Ectodermal cell (in vitro differentiated cells): ENCODE measurements at regions not wholly inside any gene's neighbourhood (a gene's known extent, or its start where the extent isn't known, plus 50 kb on each side); places are given as distances from the start of the nearest gene placed in this dataset.

Source experiments
- H3K27ac ChIP-seq: 2 replicates; pipeline ENCODE4 v1.7.0; 2013; ENCODE audit warnings: mild to moderate bottlenecking, low read depth, low read length; ENCODE audit not compliant: insufficient read depth, poor library complexity, severe bottlenecking
- H3K27me3 ChIP-seq: 2 replicates; pipeline ENCODE4 v1.7.0; 2013; ENCODE audit warnings: mild to moderate bottlenecking, low read length; ENCODE audit not compliant: insufficient read depth, control insufficient read depth, poor library complexity, severe bottlenecking
- H3K36me3 ChIP-seq: one replicate; pipeline ENCODE4 v1.7.0; 2013; ENCODE audit warnings: low read length; ENCODE audit not compliant: control insufficient read depth, insufficient read depth
- H3K4me1 ChIP-seq: one replicate; pipeline ENCODE4 v1.7.0; 2013; ENCODE audit warnings: low read length; ENCODE audit not compliant: control insufficient read depth, insufficient read depth
- H3K4me3 ChIP-seq: 2 replicates; pipeline ENCODE4 v1.7.0; 2013; ENCODE audit warnings: low read depth, low read length, control low read depth; ENCODE audit not compliant: insufficient read depth
- H3K9me3 ChIP-seq: 2 replicates; pipeline ENCODE4 v1.7.0; 2013; ENCODE audit warnings: mild to moderate bottlenecking, low read length, moderate library complexity; ENCODE audit not compliant: control insufficient read depth
- WGBS, 2 experiments: methylation state at CpG; one replicate each; pipeline ENCODE4 v1.1.7; 2013; ENCODE audit warnings: missing lambda C conversion rate in 2 of 2; 5-methylcytosine and 5-hydroxymethylcytosine counted together

- no peaks in the 10 kb centered on the region for H3K36me3 ChIP-seq
- 88 to 91% methylated on average over 3 of the region's 3 CpGs for WGBS, 2 experiments
- H3K27me3 ChIP-seq: no peaks in the 10 kb centered on the region
- H3K27ac ChIP-seq: no peak overlapping the region
- H3K9me3 ChIP-seq: peaks cover 2% of the 10 kb centered on the region
- no peak overlapping the region for H3K4me3 ChIP-seq
- no peaks in the 10 kb centered on the region for H3K4me1 ChIP-seq
Measured at GRCh38 chr16:64540434-64540833, 581.4 kb downstream of the CDH11 start.

GRCh38 chr16:64539811-64540371, 582.0 kb downstream of the CDH11 start:
- H3K27ac ChIP-seq: no peak overlapping the region
- no peaks in the 10 kb centered on the region for H3K27me3 ChIP-seq
- WGBS, 2 experiments: 95 to 96% methylated on average over 4 of the region's 4 CpGs
- H3K9me3 ChIP-seq: peaks cover 2% of the 10 kb centered on the region
- no peak overlapping the region for H3K4me3 ChIP-seq
- H3K36me3 ChIP-seq: no peaks in the 10 kb centered on the region
- no peaks in the 10 kb centered on the region for H3K4me1 ChIP-seq

GRCh38 chr16:64534180-64534780, 587.6 kb downstream of the CDH11 start:
- WGBS, 2 experiments: 91 to 93% methylated on average over 6 of the region's 6 CpGs
- H3K4me3 ChIP-seq: no peak overlapping the region

GRCh38 chr16:64532691-64533090, 589.2 kb downstream of the CDH11 start:
- no peaks in the 10 kb centered on the region for H3K27me3 ChIP-seq
- H3K27ac ChIP-seq: no peak overlapping the region
- 59 to 60% methylated on average over 9 of the region's 9 CpGs for WGBS, 2 experiments
- H3K4me1 ChIP-seq: no peaks in the 10 kb centered on the region
- no peak overlapping the region for H3K4me3 ChIP-seq
- no peaks in the 10 kb centered on the region for H3K36me3 ChIP-seq
- no peaks in the 10 kb centered on the region for H3K9me3 ChIP-seq

More at GRCh38 chr16:64534180-64534780, 587.6 kb downstream of the CDH11 start:
- H3K27ac ChIP-seq: no peak overlapping the region
- no peaks in the 10 kb centered on the region for H3K9me3 ChIP-seq
- H3K4me1 ChIP-seq: no peaks in the 10 kb centered on the region
- no peaks in the 10 kb centered on the region for H3K36me3 ChIP-seq
- H3K27me3 ChIP-seq: no peaks in the 10 kb centered on the region

GRCh38 chr16:64532117-64532516, 589.7 kb downstream of the CDH11 start:
- H3K27me3 ChIP-seq: no peaks in the 10 kb centered on the region
- 91 to 100% methylated on average over 1 to 2 of the region's 3 CpGs for WGBS, 2 experiments
- H3K4me1 ChIP-seq: no peaks in the 10 kb centered on the region
- H3K9me3 ChIP-seq: no peaks in the 10 kb centered on the region
- H3K36me3 ChIP-seq: no peaks in the 10 kb centered on the region
- H3K4me3 ChIP-seq: no peak overlapping the region
- H3K27ac ChIP-seq: no peak overlapping the region

- H3K27me3 ChIP-seq: no peaks in the 10 kb centered on the region
- H3K9me3 ChIP-seq: no peaks in the 10 kb centered on the region
- H3K4me3 ChIP-seq: no peak overlapping the region
- 89 to 98% methylated on average over 2 to 3 of the region's 3 CpGs for WGBS, 2 experiments
- no peak overlapping the region for H3K27ac ChIP-seq
- no peaks in the 10 kb centered on the region for H3K36me3 ChIP-seq
- H3K4me1 ChIP-seq: no peaks in the 10 kb centered on the region
Measured at GRCh38 chr16:64531401-64531800, 590.5 kb downstream of the CDH11 start.

- H3K27me3 ChIP-seq: no peaks in the 10 kb centered on the region
- H3K9me3 ChIP-seq: no peaks in the 10 kb centered on the region
- no peak overlapping the region for H3K4me3 ChIP-seq
- no peak overlapping the region for H3K27ac ChIP-seq
- no peaks in the 10 kb centered on the region for H3K4me1 ChIP-seq
- no peaks in the 10 kb centered on the region for H3K36me3 ChIP-seq
Measured at GRCh38 chr16:64522548-64522947, 599.3 kb downstream of the CDH11 start.

GRCh38 chr16:64513871-64514270, 608.0 kb downstream of the CDH11 start:
- Histone ChIP-seq H3K9me3 (no peaks in the 10 kb centered on the region), H3K4me3 (no peak overlapping the region), H3K36me3 (no peaks in the 10 kb centered on the region), H3K27ac (no peak overlapping the region), H3K4me1 (no peaks in the 10 kb centered on the region), H3K27me3 (no peaks in the 10 kb centered on the region)
- 78 to 97% methylated on average over 2 of the region's 2 CpGs for whole genome bisulfite sequencing, 2 experiments

- WGBS, 2 experiments: 93 to 95% methylated on average over 2 of the region's 2 CpGs
- Histone ChIP-seq H3K36me3 (no peaks in the 10 kb centered on the region), H3K27me3 (no peaks in the 10 kb centered on the region), H3K4me1 (no peaks in the 10 kb centered on the region), H3K27ac (no peak overlapping the region), H3K9me3 (no peaks in the 10 kb centered on the region), H3K4me3 (no peak overlapping the region)
Measured at GRCh38 chr16:64507240-64508024, 614.4 kb downstream of the CDH11 start.

- no peaks in the 10 kb centered on the region for H3K36me3 ChIP-seq
- 88 to 100% methylated on average over 1 of the region's 1 CpG for WGBS, 2 experiments
Measured at GRCh38 chr16:64499211-64499610, 622.7 kb downstream of the CDH11 start.

More at GRCh38 chr16:64499211-64499610, 622.7 kb downstream of the CDH11 start:
- Histone ChIP-seq H3K27me3 (no peaks in the 10 kb centered on the region), H3K4me1 (no peaks in the 10 kb centered on the region), H3K4me3 (no peak overlapping the region), H3K9me3 (no peaks in the 10 kb centered on the region), H3K27ac (no peak overlapping the region)
